LNCaP clone FGC (cell line): ENCODE measurements at regions not wholly inside any gene's neighbourhood (a gene's known extent, or its start where the extent isn't known, plus 50 kb on each side); places are given as distances from the start of the nearest gene placed in this dataset.

ENCODE experiments used
- DNase-seq: peaks from one replicate; pipeline ENCODE4 v3.0.0-alpha.2; 2011; ENCODE audit warnings: low read depth
- H3K4me3 ChIP-seq: 2 replicates; pipeline ENCODE4 v1.5.1; 2011; ENCODE audit warnings: mild to moderate bottlenecking, low read depth, low read length, control low read depth
- CTCF ChIP-seq: IDR thresholded peaks from 2 replicates; pipeline ENCODE4 v1.5.1; 2012; ENCODE audit warnings: mild to moderate bottlenecking; ENCODE audit not compliant: control insufficient read depth, insufficient read depth; ENCODE audit errors: extremely low read depth

- no peak for DNase-seq
- no peak for TF ChIP-seq CTCF
- no peak overlapping the region for H3K4me3 ChIP-seq
Observed at GRCh38 chr3:177916461-177916860, 619.8 kb upstream of the KCNMB2 start.

GRCh38 chr3:177917234-177917861, 618.9 kb upstream of the KCNMB2 start:
- no peak overlapping the region for H3K4me3 ChIP-seq
- DNase-seq = no peak
- TF ChIP-seq CTCF = no peak

- TF ChIP-seq CTCF = no peak
- no peak for DNase-seq
Observed at GRCh38 chr3:177921153-177921552, 615.1 kb upstream of the KCNMB2 start.

GRCh38 chr3:177924261-177924660, 612.0 kb upstream of the KCNMB2 start:
- no peak overlapping the region for H3K4me3 ChIP-seq
- TF ChIP-seq CTCF = no peak
- no peak for DNase-seq

More at GRCh38 chr3:177921153-177921552, 615.1 kb upstream of the KCNMB2 start:
- no peak overlapping the region for H3K4me3 ChIP-seq

GRCh38 chr3:177928172-177928873, 607.9 kb upstream of the KCNMB2 start:
- DNase-seq = no peak
- no peak overlapping the region for H3K4me3 ChIP-seq
- TF ChIP-seq CTCF = no peak

DNA sequence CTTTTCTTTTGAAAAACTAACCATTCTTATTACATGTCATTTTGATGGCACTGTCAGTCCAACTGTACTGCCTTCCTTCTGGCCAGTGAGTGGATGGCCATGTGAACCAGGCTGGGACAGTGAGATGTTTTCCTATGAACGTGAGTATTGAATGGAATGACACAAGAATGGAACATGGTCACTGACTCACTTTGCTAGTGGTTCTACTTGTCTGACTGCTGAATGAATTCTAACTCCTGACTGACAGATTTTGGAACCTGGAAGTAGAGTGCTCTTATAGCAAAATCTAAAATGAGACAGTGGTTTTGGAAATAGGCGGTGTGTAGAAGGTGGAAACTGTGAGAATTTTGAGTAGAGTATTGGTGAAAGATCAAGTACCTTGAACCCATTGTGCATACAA, 606.9 kb upstream of the KCNMB2 start:
- no peak for TF ChIP-seq CTCF
- no peak for DNase-seq
- no peak overlapping the region for H3K4me3 ChIP-seq
